Pancreas (tissue), 10 donors: ENCODE measurements at regions not wholly inside any gene's neighbourhood (a gene's known extent, or its start where the extent isn't known, plus 50 kb on each side); places are given as distances from the start of the nearest gene placed in this dataset.
A peak's percentile ranks its signal among the peaks of the same experiment; 100 is the strongest.

Experiments used
- ATAC-seq, 4 donors: fragments of 200-7000 bp; cut with Tn5 transposase; one replicate each; pipeline versions ENCODE4 v1.8.0 to v1.9.1; 2020; ENCODE audit warnings: mild to moderate bottlenecking in 4 of 4, moderate library complexity in 4 of 4
- DNase-seq, 6 donors: peaks; one replicate each; pipeline ENCODE4 v3.0.0-alpha.2; 2020
- FAIRE-seq: peaks from 2 replicates; lab custom pipeline; 2012; peaks lifted over from hg19 to GRCh38; lab: Jason Lieb, UNC
- H3K27ac ChIP-seq, 4 donors: fragments of 200-600 bp; sonication (generic); 1 replicate in 3 of 4; 2 replicates in 1 of 4; pipeline versions ENCODE4 v1.5.0 to v1.8.0; 2020
- H3K27me3 ChIP-seq, 4 donors: fragments of 200-600 bp; one replicate each; pipeline ENCODE4 v1.8.0; 2021
- H3K36me3 ChIP-seq, 3 donors: fragments of 200-600 bp; sonication (generic) in 1 of 3; one replicate each; pipeline versions ENCODE4 v1.5.0 to v1.8.0; 2020 to 2021
- H3K4me1 ChIP-seq, 3 donors: fragments of 200-600 bp; one replicate each; pipeline ENCODE4 v1.8.0; 2021
- H3K4me3 ChIP-seq, 4 donors: fragments of 200-600 bp; sonication (generic) in 2 of 4; one replicate each; pipeline versions ENCODE4 v1.5.0 to v1.8.0; 2020 to 2021
- H3K9me3 ChIP-seq, 4 donors: fragments of 200-600 bp; one replicate each; pipeline ENCODE4 v1.8.0; 2021
- WGBS, 2 donors: extraction: QIAGEN DNeasy Blood & Tissue Kit; methylation state at CpG; one replicate each; pipeline ENCODE4 v1.1.7; 2013; 5-methylcytosine and 5-hydroxymethylcytosine counted together
- intact Hi-C, 3 donors: fragments of 100-400 bp; cut with DNase I; formaldehyde crosslinking; loops; one replicate each; pipeline versions ENCODE4 v1.11.1 to v1.14.2; 2022
- TF ChIP-seq, protein P1 (sequence below), 4 donors: fragments of 200-600 bp; sonication (generic) in 3 of 4; IDR thresholded peaks; one replicate each; pipeline versions ENCODE4 v1.5.0 to v1.8.0; 2021; ENCODE audit warnings: antibody characterized with exemption in 4 of 4
- donor health status: healthy with polysubstance abuse.
- donor health status: DM: no; HTN: no; CAD: no; lungs with moderate emphysema.
- donor health status: DM: no; HTN: no; CAD: no.
- donor health status: control.
- donor health status: control.
- donor health status: Bipolar disorder and iron deficiency.
- donor health status: DM: yes; HTN: yes; CAD: no.
- donor health status: DM: no; HTN: no; CAD: no.
- donor health status: DM: no; HTN: no; CAD: no.
- donor health status: DM: yes; HTN: yes; CAD: no.

GRCh38 chr3:76958861-76959260, 81.0 kb upstream of the ROBO2 start:
- H3K4me1 ChIP-seq = peaks cover 0 to 4% (median 0%) of the 10 kb centered on the region in 3 donors
- ATAC-seq = no peak
- FAIRE-seq = no peak
- 92 to 93% methylated on average over 1 of the region's 1 CpG for WGBS, 2 donors
- H3K36me3 ChIP-seq = no peaks in the 10 kb centered on the region
- no peaks in the 10 kb centered on the region for H3K9me3 ChIP-seq
- H3K27me3 ChIP-seq = no peaks in the 10 kb centered on the region
- DNase-seq = no peak
- intact Hi-C loops = no loop called here
- H3K4me3 ChIP-seq = no peak overlapping the region
- TF ChIP-seq, protein P1, sequence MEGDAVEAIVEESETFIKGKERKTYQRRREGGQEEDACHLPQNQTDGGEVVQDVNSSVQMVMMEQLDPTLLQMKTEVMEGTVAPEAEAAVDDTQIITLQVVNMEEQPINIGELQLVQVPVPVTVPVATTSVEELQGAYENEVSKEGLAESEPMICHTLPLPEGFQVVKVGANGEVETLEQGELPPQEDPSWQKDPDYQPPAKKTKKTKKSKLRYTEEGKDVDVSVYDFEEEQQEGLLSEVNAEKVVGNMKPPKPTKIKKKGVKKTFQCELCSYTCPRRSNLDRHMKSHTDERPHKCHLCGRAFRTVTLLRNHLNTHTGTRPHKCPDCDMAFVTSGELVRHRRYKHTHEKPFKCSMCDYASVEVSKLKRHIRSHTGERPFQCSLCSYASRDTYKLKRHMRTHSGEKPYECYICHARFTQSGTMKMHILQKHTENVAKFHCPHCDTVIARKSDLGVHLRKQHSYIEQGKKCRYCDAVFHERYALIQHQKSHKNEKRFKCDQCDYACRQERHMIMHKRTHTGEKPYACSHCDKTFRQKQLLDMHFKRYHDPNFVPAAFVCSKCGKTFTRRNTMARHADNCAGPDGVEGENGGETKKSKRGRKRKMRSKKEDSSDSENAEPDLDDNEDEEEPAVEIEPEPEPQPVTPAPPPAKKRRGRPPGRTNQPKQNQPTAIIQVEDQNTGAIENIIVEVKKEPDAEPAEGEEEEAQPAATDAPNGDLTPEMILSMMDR (IDR thresholded peaks at IDR 0.05) = no peak
- no peak overlapping the region for H3K27ac ChIP-seq

DNA sequence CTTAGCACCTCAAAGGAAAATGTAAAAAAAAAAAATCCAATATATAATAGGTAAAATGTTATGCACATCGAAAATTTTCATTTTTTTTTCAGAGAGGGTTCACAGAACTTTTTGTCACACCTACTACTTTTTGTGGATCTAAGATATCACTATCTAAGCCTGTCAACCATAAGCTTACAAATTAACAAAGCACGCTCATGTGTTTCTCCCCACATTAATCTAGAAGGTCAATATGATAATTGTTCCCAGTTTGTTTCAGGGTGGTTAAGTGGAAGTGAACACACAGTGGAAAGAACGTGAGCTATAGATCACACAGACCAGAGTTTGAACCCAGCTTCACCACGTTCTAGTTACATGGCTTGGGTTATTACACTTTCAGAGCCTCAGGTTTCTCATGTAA, 78.6 kb upstream of the ROBO2 start:
- intact Hi-C loops = no loop called here
- H3K27me3 ChIP-seq = no peaks in the 10 kb centered on the region
- TF ChIP-seq, protein P1 (IDR thresholded peaks at IDR 0.05) = no peak
- H3K4me3 ChIP-seq = no peak overlapping the region
- FAIRE-seq = no peak
- H3K9me3 ChIP-seq = no peaks in the 10 kb centered on the region
- no peak overlapping the region for H3K27ac ChIP-seq
- H3K36me3 ChIP-seq = no peaks in the 10 kb centered on the region
- WGBS, 2 donors = 9 to 15% methylated on average over 4 of the region's 4 CpGs
- DNase-seq = no peak
- H3K4me1 ChIP-seq = peaks cover 0 to 4% (median 0%) of the 10 kb centered on the region in 3 donors
- ATAC-seq = peak in 3 of 4 donors; percentile 53 to 81 (median 73)

DNA sequence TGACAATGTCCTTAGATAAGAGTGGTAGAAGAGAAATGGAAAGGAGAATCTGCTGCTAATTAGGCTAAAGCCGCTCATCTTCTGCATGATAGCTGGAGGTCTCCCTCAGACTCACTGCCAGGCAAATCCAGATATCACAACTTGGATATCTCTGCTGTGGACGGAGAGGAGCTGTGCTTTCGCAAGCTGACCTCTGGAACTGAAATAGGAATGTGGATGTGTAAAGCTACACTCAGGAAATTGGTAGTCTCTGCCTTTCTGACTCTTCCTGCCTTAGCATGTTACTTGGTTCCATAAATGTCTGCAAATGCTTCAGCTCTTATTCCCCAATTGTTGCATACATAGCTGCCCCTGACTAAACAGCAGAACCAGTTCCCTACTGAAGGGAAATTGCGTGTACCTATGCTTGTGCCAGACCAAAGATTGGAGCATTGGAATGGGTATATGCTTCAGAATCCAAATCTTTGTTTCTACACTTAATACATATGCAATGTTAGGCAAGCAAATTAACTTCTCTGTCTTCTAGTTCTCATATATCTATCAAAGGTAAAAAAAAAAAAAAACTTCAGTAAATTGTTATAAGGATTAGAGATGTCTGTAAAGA, 74.7 kb upstream of the ROBO2 start:
- no peaks in the 10 kb centered on the region for H3K9me3 ChIP-seq
- H3K36me3 ChIP-seq = no peaks in the 10 kb centered on the region
- WGBS, 2 donors = 72 to 73% methylated on average over 4 of the region's 4 CpGs
- no peak overlapping the region for H3K4me3 ChIP-seq
- intact Hi-C loops = no loop called here
- no peak overlapping the region for H3K27ac ChIP-seq
- TF ChIP-seq, protein P1 (IDR thresholded peaks at IDR 0.05) = no peak
- peaks cover 0 to 10% (median 0%) of the 10 kb centered on the region in 4 donors for H3K27me3 ChIP-seq
- FAIRE-seq (no peak), ATAC-seq (no peak), DNase-seq (no peak)
- H3K4me1 ChIP-seq = peaks cover 0 to 4% (median 0%) of the 10 kb centered on the region in 3 donors

DNA sequence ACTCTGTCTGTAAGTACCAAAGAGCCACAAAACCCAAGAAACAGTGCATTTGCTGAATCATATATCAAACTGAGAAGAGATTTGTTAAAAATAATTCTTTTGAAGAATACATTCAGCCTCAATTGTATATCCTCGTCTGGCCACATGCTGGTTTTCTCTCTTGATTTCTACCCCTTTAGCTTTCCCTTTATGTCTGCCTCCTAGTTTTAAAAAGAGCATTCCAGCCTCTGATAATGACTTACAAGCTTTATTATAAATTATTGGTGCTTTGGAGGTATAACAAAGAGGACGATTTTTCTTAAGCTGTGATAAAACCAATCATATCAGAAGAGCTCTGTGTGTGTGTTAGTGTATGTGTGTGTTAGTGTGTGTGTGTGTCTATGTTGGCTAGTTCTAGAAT, 70.4 kb upstream of the ROBO2 start:
- no peak for DNase-seq
- intact Hi-C loops = no loop called here
- 56 to 59% methylated on average over 2 of the region's 2 CpGs for WGBS, 2 donors
- no peak for FAIRE-seq
- H3K4me1 ChIP-seq = no peaks in the 10 kb centered on the region
- H3K27me3 ChIP-seq = peaks cover 0 to 10% (median 0%) of the 10 kb centered on the region in 4 donors
- TF ChIP-seq, protein P1 (IDR thresholded peaks at IDR 0.05) = no peak
- H3K9me3 ChIP-seq = no peaks in the 10 kb centered on the region
- no peaks in the 10 kb centered on the region for H3K36me3 ChIP-seq
- no peak overlapping the region for H3K27ac ChIP-seq
- no peak overlapping the region for H3K4me3 ChIP-seq
- no peak for ATAC-seq

DNA sequence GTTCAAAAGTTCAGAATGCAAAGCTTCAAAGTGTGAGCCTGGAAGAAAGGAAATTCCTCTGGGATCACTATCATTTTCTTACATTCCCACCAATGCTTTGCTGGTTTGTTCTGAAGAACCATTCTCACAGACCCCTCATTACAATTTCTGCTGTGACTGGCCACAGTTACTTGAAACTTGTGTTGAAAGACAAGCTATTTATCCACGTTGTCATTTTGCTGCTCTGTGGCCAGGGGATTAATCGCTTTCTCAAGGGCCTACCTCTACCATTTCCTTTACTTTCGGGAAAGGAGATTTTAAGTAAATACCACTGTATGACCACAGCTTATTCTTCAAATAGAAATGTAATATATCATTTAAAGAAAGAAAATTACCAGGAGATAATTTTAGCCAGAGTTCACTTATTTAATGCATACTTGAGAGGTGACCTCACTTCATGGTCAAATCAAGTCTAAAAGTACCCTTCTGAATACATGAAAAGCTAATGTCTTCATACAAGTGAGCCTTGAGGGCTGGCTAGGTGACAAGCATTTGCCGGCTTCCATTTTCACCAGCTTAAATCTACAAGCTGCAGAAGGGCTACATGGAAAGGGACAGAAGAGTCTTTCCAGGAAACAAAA, 69.8 kb upstream of the ROBO2 start:
- WGBS, 2 donors = 80 to 81% methylated on average over 4 of the region's 4 CpGs
- Histone ChIP-seq H3K4me1 (no peaks in the 10 kb centered on the region), H3K36me3 (no peaks in the 10 kb centered on the region), H3K9me3 (no peaks in the 10 kb centered on the region), H3K27ac (no peak overlapping the region), H3K4me3 (no peak overlapping the region), H3K27me3 (peaks cover 0 to 10% (median 0%) of the 10 kb centered on the region in 4 donors)
- no peak for ATAC-seq
- intact Hi-C loops = no loop called here
- TF ChIP-seq, protein P1 (IDR thresholded peaks at IDR 0.05) = no peak
- DNase-seq = no peak
- FAIRE-seq = no peak
